ENCODE measurements at regions not wholly inside any gene's neighbourhood (a gene's known extent, or its start where the extent isn't known, plus 50 kb on each side); places are given as distances from the start of the nearest gene placed in this dataset.

GRCh38 chr14:95597784-95598211, 62.9 kb downstream of the GLRX5 start:
- DNase-seq = peak; percentile 4
- H3K27ac Mint-ChIP-seq = no peak overlapping the region
- H3K9me3 Mint-ChIP-seq = no peaks in the 10 kb centered on the region
- no peaks in the 10 kb centered on the region for H3K4me1 Mint-ChIP-seq (ENCODE audit: low read depth)
- peaks cover 8% of the 10 kb centered on the region for H3K27me3 Mint-ChIP-seq (ENCODE audit: insufficient read depth)
- no peaks in the 10 kb centered on the region for H3K36me3 Mint-ChIP-seq (ENCODE audit: low read depth)
- no peak for TF ChIP-seq CTCF (IDR thresholded peaks at IDR 0.05)
- H3K4me3 Mint-ChIP-seq = no peak overlapping the region

GRCh38 chr14:95601650-95602049, 66.8 kb downstream of the GLRX5 start:
- H3K4me1 Mint-ChIP-seq (ENCODE audit: low read depth) = no peaks in the 10 kb centered on the region
- no peaks in the 10 kb centered on the region for H3K9me3 Mint-ChIP-seq
- TF ChIP-seq CTCF (IDR thresholded peaks at IDR 0.05) = no peak
- no peak overlapping the region for H3K27ac Mint-ChIP-seq
- H3K27me3 Mint-ChIP-seq (ENCODE audit: insufficient read depth) = peaks cover 8% of the 10 kb centered on the region
- H3K36me3 Mint-ChIP-seq (ENCODE audit: low read depth) = no peaks in the 10 kb centered on the region
- no peak overlapping the region for H3K4me3 Mint-ChIP-seq
- no peak for DNase-seq

DNA sequence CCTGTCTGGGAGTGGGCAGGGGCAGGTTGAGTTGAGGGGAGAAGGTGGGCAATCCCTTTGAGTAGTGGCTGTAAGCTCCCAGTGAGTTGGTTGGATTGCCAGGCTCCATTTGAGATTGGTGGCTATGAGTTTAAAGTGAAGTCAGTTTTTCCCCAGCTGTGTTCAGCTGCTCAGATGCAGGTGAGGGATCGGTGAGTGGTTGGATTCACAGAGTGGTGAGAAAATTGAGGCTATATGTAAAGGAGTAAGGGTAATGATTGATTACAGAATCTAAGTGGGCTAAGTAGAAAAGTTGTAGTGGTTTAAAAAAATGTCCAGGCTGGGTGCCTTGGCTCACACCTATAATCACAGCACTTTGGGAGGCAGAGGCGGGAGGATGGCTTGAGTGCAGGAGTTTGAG, 68.6 kb downstream of the GLRX5 start:
- peaks cover 16% of the 10 kb centered on the region for H3K27me3 Mint-ChIP-seq (ENCODE audit: insufficient read depth)
- no peak overlapping the region for H3K27ac Mint-ChIP-seq
- H3K4me3 Mint-ChIP-seq = no peak overlapping the region
- H3K4me1 Mint-ChIP-seq (ENCODE audit: low read depth) = no peaks in the 10 kb centered on the region
- no peaks in the 10 kb centered on the region for H3K9me3 Mint-ChIP-seq
- TF ChIP-seq CTCF (IDR thresholded peaks at IDR 0.05) = no peak
- DNase-seq = no peak
- H3K36me3 Mint-ChIP-seq (ENCODE audit: low read depth) = no peaks in the 10 kb centered on the region

- H3K36me3 Mint-ChIP-seq (ENCODE audit: low read depth) = no peaks in the 10 kb centered on the region
- H3K4me1 Mint-ChIP-seq (ENCODE audit: low read depth) = no peaks in the 10 kb centered on the region
- no peaks in the 10 kb centered on the region for H3K9me3 Mint-ChIP-seq
- no peak for TF ChIP-seq CTCF (IDR thresholded peaks at IDR 0.05)
- peaks cover 15% of the 10 kb centered on the region for H3K27me3 Mint-ChIP-seq (ENCODE audit: insufficient read depth)
- no peak overlapping the region for H3K4me3 Mint-ChIP-seq
- H3K27ac Mint-ChIP-seq = no peak overlapping the region
- DNase-seq = no peak
These were observed 71.4 kb downstream of the GLRX5 start for GRCh38 chr14:95606266-95606665.

DNA sequence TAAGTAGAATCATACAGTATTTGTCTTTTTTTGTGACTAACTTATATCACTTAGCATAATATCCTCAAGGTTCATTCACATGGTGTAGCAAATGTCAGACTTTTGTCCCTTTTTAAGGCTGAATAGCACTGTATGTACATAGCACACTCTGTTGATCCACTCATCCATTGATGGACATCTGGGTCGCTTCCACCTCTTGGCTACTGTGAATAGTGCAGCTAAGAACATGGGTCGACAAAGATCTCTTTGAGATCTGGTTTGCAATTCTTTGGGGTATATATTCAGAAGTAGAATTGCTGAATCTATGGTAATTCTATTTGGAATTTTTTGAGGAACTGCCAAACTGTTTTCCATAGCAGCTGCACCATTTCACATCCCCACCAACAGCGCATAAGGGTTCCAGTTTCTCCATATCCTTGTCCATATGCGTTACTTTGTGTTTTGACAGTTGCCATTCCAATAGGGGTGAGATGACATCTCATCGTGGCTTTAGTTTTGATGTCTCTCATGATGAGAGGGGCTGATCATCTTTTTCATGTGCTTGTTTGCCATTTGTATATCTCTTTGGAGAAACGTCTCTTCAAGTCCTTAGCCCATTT, 73.9 kb downstream of the GLRX5 start:
- Mint-ChIP-seq H3K4me3 (no peak overlapping the region), H3K27ac (no peak overlapping the region), H3K36me3 (ENCODE audit: low read depth) (no peaks in the 10 kb centered on the region), H3K27me3 (ENCODE audit: insufficient read depth) (peaks cover 15% of the 10 kb centered on the region), H3K9me3 (no peaks in the 10 kb centered on the region), H3K4me1 (ENCODE audit: low read depth) (no peaks in the 10 kb centered on the region)
- no peak for TF ChIP-seq CTCF (IDR thresholded peaks at IDR 0.05)
- no peak for DNase-seq
